DND-41 (cell line): ENCODE measurements at regions not wholly inside any gene's neighbourhood (a gene's known extent, or its start where the extent isn't known, plus 50 kb on each side); places are given as distances from the start of the nearest gene placed in this dataset.

Experiments used
- CTCF ChIP-seq: IDR thresholded peaks from 2 replicates; pipeline ENCODE4 v1.5.1; 2012; ENCODE audit warnings: borderline replicate concordance, low read length, moderate library complexity, mild to moderate bottlenecking; ENCODE audit not compliant: poor library complexity, severe bottlenecking; ENCODE audit errors: extremely low read depth
- EZH2 ChIP-seq: IDR thresholded peaks from 3 replicates; pipeline ENCODE4 v1.6.1; 2012; ENCODE audit warnings: borderline replicate concordance, low read depth, mild to moderate bottlenecking, moderate library complexity, low read length, inconsistent platforms; ENCODE audit not compliant: severe bottlenecking

- TF ChIP-seq CTCF (no peak), EZH2 (no peak)
These were observed 565.0 kb upstream of the CNTN5 start for GRCh38 chr11:98455500-98456307.
